ENCODE measurements at regions not wholly inside any gene's neighbourhood (a gene's known extent, or its start where the extent isn't known, plus 50 kb on each side); places are given as distances from the start of the nearest gene placed in this dataset.

- no peak for TF ChIP-seq CTCF (IDR thresholded peaks at IDR 0.05 in 4 of 5, conservative IDR thresholded peaks at IDR 0.05 in 1 of 5)
- no peak for TF ChIP-seq POLR2A (IDR thresholded peaks at IDR 0.05)
Observed at GRCh38 chr6:14353281-14353680, 235.7 kb downstream of the CD83 start.
